Testis (tissue), 2 donors: ENCODE measurements at regions not wholly inside any gene's neighbourhood (a gene's known extent, or its start where the extent isn't known, plus 50 kb on each side); places are given as distances from the start of the nearest gene placed in this dataset.

Experiments used
- CTCF ChIP-seq, 3 experiments: fragments of 450-650 bp in 2 of 3; fragments of 200-600 bp in 1 of 3; sonication (generic) in 1 of 3; IDR thresholded peaks; one replicate each; pipeline ENCODE4 v1.5.1; 2016 to 2019; ENCODE audit warnings: antibody characterized with exemption in 3 of 3, mild to moderate bottlenecking in 2 of 3, moderate library complexity in 1 of 3
- POLR2A ChIP-seq: fragments of 450-650 bp; IDR thresholded peaks from one replicate; pipeline ENCODE4 v1.6.1; 2017; ENCODE audit warnings: antibody characterized with exemption, mild to moderate bottlenecking, moderate library complexity

GRCh38 chr13:37364007-37364406, 234.6 kb downstream of the POSTN start:
- no peak for TF ChIP-seq CTCF (IDR thresholded peaks at IDR 0.05)
- no peak for TF ChIP-seq POLR2A
